Muscle of leg (tissue), 3 donors: ENCODE measurements at regions not wholly inside any gene's neighbourhood (a gene's known extent, or its start where the extent isn't known, plus 50 kb on each side); places are given as distances from the start of the nearest gene placed in this dataset.

ENCODE experiments used
- DNase-seq: peaks from one replicate; pipeline ENCODE4 v3.0.0; 2013
- H3K27ac ChIP-seq: one replicate; pipeline ENCODE4 v1.5.1; 2013; ENCODE audit warnings: mild to moderate bottlenecking, low read length, control low read depth
- H3K27me3 ChIP-seq: one replicate; pipeline ENCODE4 v1.6.1; 2013; ENCODE audit warnings: low read length; ENCODE audit not compliant: control insufficient read depth, insufficient read depth
- H3K36me3 ChIP-seq: one replicate; pipeline ENCODE4 v1.6.1; 2013; ENCODE audit warnings: low read length; ENCODE audit not compliant: control insufficient read depth, insufficient read depth
- H3K4me1 ChIP-seq: one replicate; pipeline ENCODE4 v1.6.1; 2013; ENCODE audit warnings: low read length; ENCODE audit not compliant: control insufficient read depth, insufficient read depth
- H3K4me3 ChIP-seq: one replicate; pipeline ENCODE4 v1.5.1; 2013; ENCODE audit warnings: low read length, control low read depth
- H3K9me3 ChIP-seq: replicated peaks from 2 replicates; pipeline ENCODE4 v1.6.1; 2013; ENCODE audit warnings: low read depth, low read length; ENCODE audit not compliant: control insufficient read depth
- WGBS: methylation state at CpG from one replicate; pipeline ENCODE4 v1.1.5; 2013; ENCODE audit warnings: missing lambda C conversion rate; ENCODE audit not compliant: insufficient coverage; 5-methylcytosine and 5-hydroxymethylcytosine counted together

DNA sequence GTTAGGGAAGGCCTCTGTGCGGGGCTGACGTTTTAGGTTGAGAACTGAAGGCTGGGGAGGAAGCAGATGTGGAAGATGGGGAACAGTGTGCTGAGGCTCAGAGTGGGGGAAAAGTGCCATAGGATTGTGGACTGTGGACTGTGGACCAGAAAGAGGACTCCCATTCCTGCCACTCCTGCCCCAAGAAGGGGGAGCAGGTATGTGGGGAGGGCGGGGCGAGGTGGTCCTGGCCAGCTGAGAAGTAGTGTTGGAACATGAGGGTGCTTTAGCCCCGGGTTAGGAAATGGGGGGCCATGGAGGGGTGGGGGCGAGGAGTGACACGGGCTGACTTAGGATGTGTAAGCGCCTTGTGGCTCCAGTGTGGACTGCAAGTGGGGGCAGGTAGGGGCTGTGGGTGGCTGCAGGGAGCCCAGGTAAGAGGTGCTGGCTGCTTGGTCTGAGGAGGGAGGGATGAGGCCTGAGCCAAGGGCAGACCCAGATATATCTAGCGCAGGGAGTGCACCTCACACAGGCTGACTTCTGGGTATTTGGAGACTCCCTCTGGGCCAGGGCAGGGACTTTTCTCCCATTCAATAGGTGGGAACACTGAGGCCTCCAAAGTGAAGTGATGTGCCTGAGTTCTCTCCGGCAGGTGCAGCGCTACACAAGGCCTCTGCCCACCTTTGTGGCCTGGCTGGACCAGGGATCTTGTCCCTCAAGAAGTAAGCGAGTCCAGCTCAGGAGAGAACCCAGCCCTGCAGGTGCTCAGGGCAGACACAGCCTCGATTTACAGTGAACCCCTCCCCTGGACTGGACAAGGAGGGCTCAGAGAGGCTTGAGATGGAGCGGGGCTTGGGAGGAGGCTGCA is 76.6 kb upstream of the TOX2 start:
- DNase-seq: no peak
- Histone ChIP-seq H3K4me3 (no peak overlapping the region), H3K36me3 (no peaks in the 10 kb centered on the region), H3K9me3 (no peaks in the 10 kb centered on the region), H3K27me3 (peaks cover 2% of the 10 kb centered on the region), H3K4me1 (no peaks in the 10 kb centered on the region), H3K27ac (no peak overlapping the region)
- WGBS: 84% methylated on average over 11 of the region's 14 CpGs

DNA sequence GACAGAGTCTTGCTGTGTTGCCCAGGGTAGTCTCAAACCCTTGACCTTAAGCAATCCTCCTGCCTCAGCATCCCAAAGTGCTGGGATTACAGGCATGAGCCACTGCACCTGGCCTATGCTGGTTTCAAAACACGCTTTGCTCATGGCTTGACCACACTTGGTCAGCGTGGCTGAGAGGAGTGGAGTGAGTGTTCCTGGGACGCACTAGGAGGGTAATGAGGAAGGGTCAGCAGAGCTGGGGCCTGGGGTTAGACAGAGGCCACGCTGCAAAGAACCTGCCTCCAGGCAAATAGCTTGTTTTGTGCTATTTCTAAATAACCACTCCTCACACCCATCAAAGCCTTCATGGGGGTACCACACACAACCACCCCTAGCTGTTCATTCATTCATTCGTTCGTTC is 77.9 kb upstream of the TOX2 start:
- 92% methylated on average over 3 of the region's 6 CpGs for WGBS
- no peaks in the 10 kb centered on the region for H3K9me3 ChIP-seq
- no peak overlapping the region for H3K27ac ChIP-seq
- peaks cover 9% of the 10 kb centered on the region for H3K27me3 ChIP-seq
- H3K36me3 ChIP-seq: no peaks in the 10 kb centered on the region
- no peak for DNase-seq
- H3K4me3 ChIP-seq: no peak overlapping the region
- no peaks in the 10 kb centered on the region for H3K4me1 ChIP-seq

DNA sequence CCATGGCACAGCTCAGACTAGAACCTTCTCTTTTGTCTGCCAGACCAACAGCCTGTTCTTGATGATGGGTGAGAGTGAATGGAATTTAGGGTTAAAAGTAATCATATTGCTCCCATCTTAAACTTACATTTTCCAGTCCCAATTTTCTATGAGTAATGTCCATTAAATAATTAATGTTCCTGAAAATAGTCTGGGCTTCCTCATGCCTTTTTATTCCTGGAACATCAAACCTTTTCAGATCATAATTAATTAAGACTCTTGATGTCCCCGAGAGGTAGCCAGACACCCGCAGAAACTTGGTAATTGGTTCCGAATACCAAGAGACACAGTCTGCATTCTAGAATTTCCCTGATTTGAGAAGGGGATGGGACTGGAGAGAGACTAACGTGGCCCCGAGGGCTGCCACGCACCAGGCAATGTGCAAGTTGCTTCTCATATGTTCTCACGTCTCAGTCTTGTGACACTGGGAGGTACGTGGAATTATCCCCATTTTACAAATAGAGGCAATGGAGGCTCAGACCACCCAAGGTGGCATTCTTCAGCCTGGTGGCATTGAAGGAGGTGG is 78.6 kb upstream of the TOX2 start:
- no peak for DNase-seq
- WGBS: 70% methylated on average over 8 of the region's 8 CpGs
- no peak overlapping the region for H3K4me3 ChIP-seq
- H3K36me3 ChIP-seq: no peaks in the 10 kb centered on the region
- H3K27ac ChIP-seq: no peak overlapping the region
- no peaks in the 10 kb centered on the region for H3K9me3 ChIP-seq
- peaks cover 9% of the 10 kb centered on the region for H3K27me3 ChIP-seq
- no peaks in the 10 kb centered on the region for H3K4me1 ChIP-seq

DNA sequence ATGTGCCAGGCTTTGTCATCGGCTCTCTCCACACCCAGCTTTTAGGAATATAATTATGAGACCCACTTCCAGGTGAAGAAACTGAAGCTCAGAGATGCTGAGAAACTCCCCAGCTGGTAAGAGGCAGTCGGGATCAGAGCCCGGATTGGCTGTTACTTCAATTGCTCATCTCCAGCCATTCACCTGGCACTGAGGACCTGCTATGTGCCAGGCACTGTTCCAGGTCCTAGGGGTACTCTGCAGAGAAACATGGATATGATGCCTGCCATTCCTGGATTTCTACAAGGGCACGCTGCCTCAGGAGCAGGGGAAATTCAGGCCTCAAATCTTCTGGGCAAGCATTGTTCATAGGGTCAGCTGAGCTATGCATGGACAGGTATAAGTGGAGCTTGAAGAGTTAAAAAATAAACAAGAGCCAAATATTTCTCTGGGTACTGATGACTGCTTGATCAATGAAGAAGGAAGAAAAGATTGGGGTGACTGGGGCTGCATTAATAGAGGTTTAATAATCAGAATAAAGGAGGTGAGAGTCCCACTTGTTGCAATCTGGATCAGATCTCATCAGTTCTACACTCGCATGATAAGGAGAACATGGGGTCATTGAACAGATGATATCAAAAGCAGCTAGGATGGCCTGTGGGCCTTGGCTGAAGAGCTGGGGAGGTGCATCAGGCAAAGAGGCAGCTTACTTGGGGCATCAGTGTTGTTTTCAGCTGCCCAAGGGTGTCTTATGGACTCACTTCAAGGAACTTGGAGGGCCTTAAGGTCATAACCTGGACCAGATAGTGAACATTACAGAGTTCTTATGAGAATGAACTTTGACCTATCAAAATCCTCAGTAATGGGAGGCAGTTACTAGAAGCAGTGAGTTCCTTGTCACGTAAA is 80.9 kb upstream of the TOX2 start:
- Histone ChIP-seq H3K9me3 (peaks cover 4% of the 10 kb centered on the region), H3K4me1 (no peaks in the 10 kb centered on the region), H3K27ac (no peak overlapping the region), H3K27me3 (peaks cover 9% of the 10 kb centered on the region), H3K4me3 (no peak overlapping the region), H3K36me3 (no peaks in the 10 kb centered on the region)
- no peak for DNase-seq
- 66% methylated on average over 5 of the region's 6 CpGs for WGBS

DNA sequence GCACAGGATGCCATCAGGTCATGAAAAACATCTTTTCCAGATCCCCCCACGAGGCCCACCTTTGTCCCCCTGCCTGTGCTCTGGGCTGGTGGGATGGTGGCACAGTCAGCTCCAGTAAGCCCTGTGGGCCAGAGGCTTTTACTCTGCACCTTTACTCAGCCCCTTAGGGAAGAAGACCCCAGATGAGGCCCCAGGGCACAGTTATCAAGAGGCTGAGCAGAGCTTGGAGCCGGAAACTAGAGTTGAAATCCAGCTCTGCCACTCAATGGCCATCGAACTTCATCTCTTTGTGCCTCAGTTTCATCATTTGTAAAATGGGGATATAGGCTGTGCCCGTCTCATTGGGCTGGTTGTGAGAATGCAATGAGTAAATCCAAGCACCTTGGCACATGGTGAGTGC is 81.7 kb upstream of the TOX2 start:
- no peak for DNase-seq
- H3K4me1 ChIP-seq: no peaks in the 10 kb centered on the region
- no peaks in the 10 kb centered on the region for H3K36me3 ChIP-seq
- H3K27ac ChIP-seq: no peak overlapping the region
- peaks cover 4% of the 10 kb centered on the region for H3K9me3 ChIP-seq
- H3K27me3 ChIP-seq: peaks cover 11% of the 10 kb centered on the region
- no peak overlapping the region for H3K4me3 ChIP-seq
- 100% methylated on average over 2 of the region's 4 CpGs for WGBS

DNA sequence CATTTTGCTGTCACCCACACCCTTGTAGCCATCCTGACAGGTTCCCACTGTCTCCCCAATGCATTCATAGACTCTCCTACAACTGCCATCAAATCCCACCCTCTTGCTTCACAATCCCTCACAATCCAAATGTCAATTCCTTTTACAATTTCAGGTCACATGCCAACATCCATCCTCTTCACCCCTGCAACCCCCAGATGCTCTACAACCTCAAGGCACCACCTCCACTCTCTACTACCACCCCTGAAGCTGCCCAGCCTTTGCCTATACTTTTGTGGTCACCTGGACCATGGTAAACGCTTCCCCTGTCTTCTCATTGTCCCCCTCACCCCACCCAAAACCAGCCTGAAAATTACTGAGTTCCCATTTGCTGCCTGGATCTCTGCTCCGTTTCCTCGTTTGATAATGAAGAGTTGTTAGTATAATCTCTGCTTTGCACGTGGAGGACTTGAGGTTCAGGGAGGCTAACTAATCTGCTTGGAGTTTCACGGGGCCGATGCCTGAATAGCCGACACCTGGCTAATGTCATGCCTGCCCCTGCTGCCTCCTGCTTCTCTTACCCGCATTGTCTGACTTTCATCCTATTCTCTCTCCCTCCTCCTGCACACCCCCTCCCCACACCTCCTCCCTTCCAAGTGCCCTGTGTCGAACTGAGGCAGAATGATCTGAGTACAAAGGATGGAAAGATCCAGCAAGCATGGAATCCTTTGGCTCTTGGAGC is 82.4 kb upstream of the TOX2 start:
- Histone ChIP-seq H3K4me3 (no peak overlapping the region), H3K27me3 (peaks cover 11% of the 10 kb centered on the region), H3K4me1 (no peaks in the 10 kb centered on the region), H3K36me3 (no peaks in the 10 kb centered on the region), H3K9me3 (peaks cover 4% of the 10 kb centered on the region), H3K27ac (no peak overlapping the region)
- no peak for DNase-seq
- WGBS: 45% methylated on average over 3 of the region's 9 CpGs

DNA sequence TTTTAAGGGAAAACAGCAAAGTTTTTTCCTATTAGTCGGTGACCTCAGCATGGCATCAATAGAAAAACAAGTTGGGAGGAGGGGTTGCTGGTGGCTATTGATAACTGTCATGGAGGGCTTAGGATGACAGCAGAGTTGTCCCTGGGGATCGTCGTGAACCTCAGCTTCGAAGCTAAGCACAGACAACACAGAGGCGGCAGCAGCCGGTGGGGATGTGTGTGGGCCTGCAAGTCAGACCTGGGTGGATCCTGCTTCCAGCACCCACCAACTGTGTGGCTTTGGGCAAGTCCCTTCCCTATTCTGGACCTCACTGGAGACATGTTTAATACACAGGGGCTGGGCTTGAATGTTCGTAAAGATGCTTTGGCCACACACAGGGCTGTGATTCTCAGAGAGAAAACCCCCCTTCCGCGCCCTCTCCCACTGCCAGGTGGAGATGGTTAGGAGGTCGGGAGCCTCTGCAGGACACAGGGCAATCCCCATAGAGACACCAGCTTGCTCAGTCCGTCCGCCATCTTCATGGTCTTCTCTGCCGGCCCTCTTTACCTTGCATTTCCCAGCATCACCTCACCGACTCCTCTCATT is 83.1 kb upstream of the TOX2 start:
- Histone ChIP-seq H3K27me3 (peaks cover 11% of the 10 kb centered on the region), H3K36me3 (no peaks in the 10 kb centered on the region), H3K9me3 (peaks cover 4% of the 10 kb centered on the region), H3K4me1 (no peaks in the 10 kb centered on the region), H3K27ac (no peak overlapping the region), H3K4me3 (no peak overlapping the region)
- DNase-seq: no peak
- WGBS: 81% methylated on average over 11 of the region's 14 CpGs

DNA sequence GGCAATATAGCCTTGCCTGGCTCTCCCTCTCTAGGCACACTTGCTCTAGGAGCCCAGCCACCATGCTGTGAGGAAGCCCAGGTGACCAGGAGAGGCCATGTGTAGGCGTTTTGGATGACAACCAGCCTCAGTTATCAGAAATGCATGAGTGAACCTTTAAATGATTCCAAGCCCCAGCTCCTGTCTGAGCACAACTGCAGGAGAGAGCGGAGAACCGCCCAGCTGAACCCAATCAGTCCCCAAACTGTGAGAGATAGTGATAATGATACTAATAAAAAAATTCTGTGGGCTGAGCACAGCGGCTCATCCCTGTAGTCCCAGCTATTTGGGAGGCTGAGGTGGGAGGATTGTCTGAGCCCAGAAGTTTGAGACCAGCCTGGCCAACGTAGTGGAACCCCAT is 83.8 kb upstream of the TOX2 start:
- H3K4me3 ChIP-seq: no peak overlapping the region
- no peaks in the 10 kb centered on the region for H3K4me1 ChIP-seq
- H3K27ac ChIP-seq: no peak overlapping the region
- peaks cover 11% of the 10 kb centered on the region for H3K27me3 ChIP-seq
- peaks cover 4% of the 10 kb centered on the region for H3K9me3 ChIP-seq
- H3K36me3 ChIP-seq: no peaks in the 10 kb centered on the region
- 90% methylated on average over 2 of the region's 5 CpGs for WGBS
- no peak for DNase-seq

DNA sequence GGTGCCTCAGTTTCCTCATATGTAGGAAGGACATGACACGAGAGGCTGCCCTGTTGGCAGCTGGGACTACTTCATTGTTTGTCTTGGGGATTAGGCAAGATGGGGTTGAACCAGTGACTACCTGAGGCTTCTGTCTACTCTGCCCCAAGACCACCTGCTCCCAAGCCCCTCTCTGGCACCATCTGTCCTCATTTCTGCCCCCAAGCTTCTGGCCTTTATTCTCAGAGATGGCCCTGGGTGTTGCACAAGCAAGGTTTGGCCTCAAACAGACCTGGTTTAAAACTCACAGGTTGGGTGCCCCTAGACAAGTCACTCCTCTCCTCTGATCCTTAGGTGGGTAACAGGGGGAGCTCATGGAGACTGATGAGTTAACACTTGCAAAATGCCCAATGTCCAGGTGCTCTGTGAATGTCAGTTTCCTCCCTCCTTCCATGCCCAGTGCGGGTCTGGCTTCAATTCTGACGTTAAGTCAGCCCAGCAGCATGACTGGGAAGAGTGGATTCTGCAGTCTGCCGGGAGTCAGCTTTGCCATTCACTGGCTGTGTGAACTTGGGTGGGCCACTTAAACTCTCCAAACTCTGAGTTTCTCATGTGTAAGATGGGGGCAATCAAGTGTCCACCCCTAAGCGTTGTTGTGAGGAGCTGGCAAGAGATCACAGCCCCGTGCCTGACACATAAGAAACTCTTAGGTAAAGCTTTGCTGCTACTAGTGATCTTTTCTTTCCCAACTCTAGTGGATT is 84.5 kb upstream of the TOX2 start:
- no peak for DNase-seq
- WGBS: 71% methylated on average over 5 of the region's 6 CpGs
- H3K4me3 ChIP-seq: no peak overlapping the region

More for the DNA sequence above, 84.5 kb upstream of the TOX2 start:
- Histone ChIP-seq H3K36me3 (no peaks in the 10 kb centered on the region), H3K4me1 (no peaks in the 10 kb centered on the region), H3K27ac (no peak overlapping the region), H3K9me3 (peaks cover 4% of the 10 kb centered on the region), H3K27me3 (peaks cover 11% of the 10 kb centered on the region)
